WTC11 (cell line): ENCODE measurements at regions not wholly inside any gene's neighbourhood (a gene's known extent, or its start where the extent isn't known, plus 50 kb on each side); places are given as distances from the start of the nearest gene placed in this dataset.

Experiments
- ATAC-seq: fragments of 200-7000 bp; cut with Tn5 transposase; 2 replicates; pipeline ENCODE4 v1.10.0; 2021; ENCODE audit warnings: mild to moderate bottlenecking, moderate library complexity
- CTCF ChIA-PET: fragments of 300-600 bp; sonication (Branson Sonifier 250); formaldehyde crosslinking; loops from one replicate; lab custom pipeline; 2021; ENCODE audit warnings: antibody characterized with exemption; lab: Charles Lee
- POLR2A ChIA-PET: fragments of 350-600 bp; sonication (Branson Sonifier 250); formaldehyde crosslinking; loops from one replicate; lab custom pipeline; 2021; ENCODE audit warnings: antibody characterized with exemption; lab: Charles Lee
- DNase-seq: peaks from one replicate; pipeline ENCODE4 v3.0.0; 2021; ENCODE audit warnings: low spot score
- H3K27ac Mint-ChIP-seq: 2 replicates; pipeline ENCODE4 v1.8.0; 2021; ENCODE audit warnings: mixed read lengths
- H3K27me3 Mint-ChIP-seq: 2 replicates; pipeline ENCODE4 v1.8.0; 2021; ENCODE audit warnings: low read depth, mild to moderate bottlenecking, moderate library complexity, mixed read lengths
- H3K36me3 Mint-ChIP-seq: 2 replicates; pipeline ENCODE4 v1.8.0; 2021; ENCODE audit warnings: mixed read lengths
- H3K4me1 Mint-ChIP-seq: 2 replicates; pipeline ENCODE4 v1.8.0; 2022; ENCODE audit warnings: mixed read lengths
- H3K4me3 Mint-ChIP-seq: 2 replicates; pipeline ENCODE4 v1.8.0; 2021; ENCODE audit warnings: mild to moderate bottlenecking, moderate library complexity, mixed read lengths
- H3K9me3 Mint-ChIP-seq: 2 replicates; pipeline ENCODE4 v1.8.0; 2021; ENCODE audit warnings: mixed read lengths
- AFF4 ChIP-seq: sonication (generic); formaldehyde crosslinking; IDR thresholded peaks from 2 replicates; pipeline ENCODE4 v1.8.1; 2023; ENCODE audit warnings: mild to moderate bottlenecking, missing genetic modification reagents, borderline replicate concordance
- ARID4B ChIP-seq: sonication (generic); formaldehyde crosslinking; IDR thresholded peaks from 2 replicates; pipeline ENCODE4 v1.8.0; 2023; ENCODE audit warnings: missing genetic modification reagents, mild to moderate bottlenecking, borderline replicate concordance
- CDX4 ChIP-seq: fragments of 250-450 bp; sonication (Bioruptor Pico); IDR thresholded peaks from 2 replicates; pipeline ENCODE4 v1.9.0; 2021; ENCODE audit warnings: moderate library complexity, mild to moderate bottlenecking, inconsistent platforms, borderline replicate concordance
- FOXK1 ChIP-seq: sonication (generic); formaldehyde crosslinking; IDR thresholded peaks from 2 replicates; pipeline ENCODE4 v1.8.0; 2022; ENCODE audit warnings: mild to moderate bottlenecking, moderate library complexity, missing genetic modification reagents
- FOXP1 ChIP-seq: sonication (generic); formaldehyde crosslinking; IDR thresholded peaks from 2 replicates; pipeline ENCODE4 v1.8.0; 2022; ENCODE audit warnings: missing genetic modification reagents, mild to moderate bottlenecking, moderate library complexity, borderline replicate concordance
- IRF2 ChIP-seq: sonication (generic); formaldehyde crosslinking; IDR thresholded peaks from 2 replicates; pipeline ENCODE4 v1.8.0; 2022; ENCODE audit warnings: low read depth, missing genetic modification reagents, borderline replicate concordance
- JAZF1 ChIP-seq: fragments of 250-450 bp; sonication (Bioruptor Pico); IDR thresholded peaks from 2 replicates; pipeline ENCODE4 v1.9.0; 2021; ENCODE audit warnings: moderate library complexity, mild to moderate bottlenecking, inconsistent platforms
- NFATC4 ChIP-seq: fragments of 250-450 bp; sonication (Bioruptor Pico); IDR thresholded peaks from 2 replicates; pipeline ENCODE4 v1.9.0; 2021; ENCODE audit warnings: mild to moderate bottlenecking
- NFYB ChIP-seq: sonication (generic); formaldehyde crosslinking; conservative IDR thresholded peaks from 2 replicates; pipeline ENCODE4 v1.8.0; 2022; ENCODE audit warnings: low read depth, missing genetic modification reagents
- NR3C1 ChIP-seq: sonication (generic); formaldehyde crosslinking; conservative IDR thresholded peaks from 2 replicates; pipeline ENCODE4 v1.8.1; 2023; ENCODE audit warnings: low read depth, mild to moderate bottlenecking, missing genetic modification reagents
- OVOL2 ChIP-seq: fragments of 250-450 bp; sonication (Bioruptor Pico); IDR thresholded peaks from 2 replicates; pipeline ENCODE4 v1.9.0; 2021; ENCODE audit warnings: mild to moderate bottlenecking, borderline replicate concordance
- SMAD3 ChIP-seq: sonication (generic); formaldehyde crosslinking; IDR thresholded peaks from 2 replicates; pipeline ENCODE4 v1.8.0; 2022; ENCODE audit warnings: missing genetic modification reagents, mild to moderate bottlenecking, borderline replicate concordance
- SMAD4 ChIP-seq: sonication (generic); formaldehyde crosslinking; IDR thresholded peaks from 2 replicates; pipeline ENCODE4 v1.8.0; 2022; ENCODE audit warnings: mild to moderate bottlenecking, missing genetic modification reagents
- SOX15 ChIP-seq: fragments of 250-450 bp; sonication (Bioruptor Pico); IDR thresholded peaks from 2 replicates; pipeline ENCODE4 v1.9.0; 2021; ENCODE audit warnings: mild to moderate bottlenecking
- TEAD4 ChIP-seq: sonication (generic); formaldehyde crosslinking; IDR thresholded peaks from 2 replicates; pipeline ENCODE4 v1.8.0; 2022; ENCODE audit warnings: mild to moderate bottlenecking, missing genetic modification reagents
- TP53 ChIP-seq: sonication (generic); formaldehyde crosslinking; IDR thresholded peaks from 2 replicates; pipeline ENCODE4 v1.8.1; 2023; ENCODE audit warnings: mild to moderate bottlenecking, missing genetic modification reagents
- ZBTB43 ChIP-seq: sonication (generic); formaldehyde crosslinking; IDR thresholded peaks from 2 replicates; pipeline ENCODE4 v1.8.1; 2023; ENCODE audit warnings: mild to moderate bottlenecking, missing genetic modification reagents
- ZMAT4 ChIP-seq: fragments of 250-450 bp; sonication (Bioruptor Pico); IDR thresholded peaks from 2 replicates; pipeline ENCODE4 v1.9.0; 2021; ENCODE audit warnings: mild to moderate bottlenecking
- ZNF121 ChIP-seq: sonication (generic); formaldehyde crosslinking; IDR thresholded peaks from 2 replicates; pipeline ENCODE4 v1.8.0; 2023; ENCODE audit warnings: missing genetic modification reagents
- ZNF138 ChIP-seq: sonication (generic); formaldehyde crosslinking; conservative IDR thresholded peaks from 2 replicates; pipeline ENCODE4 v1.8.1; 2022; ENCODE audit warnings: mild to moderate bottlenecking, moderate library complexity, missing genetic modification reagents
- ZNF232 ChIP-seq: sonication (generic); formaldehyde crosslinking; IDR thresholded peaks from 2 replicates; pipeline ENCODE4 v1.8.0; 2022; ENCODE audit warnings: mild to moderate bottlenecking, missing genetic modification reagents
- ZNF281 ChIP-seq: sonication (generic); formaldehyde crosslinking; IDR thresholded peaks from 2 replicates; pipeline ENCODE4 v1.8.0; 2023; ENCODE audit warnings: mild to moderate bottlenecking, missing genetic modification reagents

GRCh38 chr6:113480616-113481015 is 376.5 kb upstream of the MARCKS start (continued):
- TF ChIP-seq CDX4 (CRISPR knock-in tag) (no peak), SMAD4 (CRISPR knock-in tag) (no peak), TP53 (CRISPR knock-in tag) (no peak), OVOL2 (CRISPR knock-in tag) (no peak)

GRCh38 chr6:113481458-113481857 is 375.7 kb upstream of the MARCKS start:
- TF ChIP-seq SMAD3 (CRISPR knock-in tag) (no peak), ZNF281 (CRISPR knock-in tag) (no peak), SOX15 (CRISPR knock-in tag) (no peak), JAZF1 (no peak), ZBTB43 (CRISPR knock-in tag) (no peak), TEAD4 (CRISPR knock-in tag) (no peak), NFYB (CRISPR knock-in tag) (no peak), SMAD4 (CRISPR knock-in tag) (no peak), NFATC4 (CRISPR knock-in tag) (no peak), FOXP1 (no peak), FOXK1 (CRISPR knock-in tag) (no peak), ZNF232 (CRISPR knock-in tag) (no peak), ZNF121 (CRISPR knock-in tag) (no peak)
- no peaks in the 10 kb centered on the region for H3K36me3 Mint-ChIP-seq
- no peak for DNase-seq
- POLR2A ChIA-PET = no interaction called here
- H3K4me1 Mint-ChIP-seq = peaks cover 7% of the 10 kb centered on the region
- no peaks in the 10 kb centered on the region; the same call in 1 of the 2 replicates for H3K27me3 Mint-ChIP-seq
- ATAC-seq = no peak
- no peaks in the 10 kb centered on the region for H3K9me3 Mint-ChIP-seq
- CTCF ChIA-PET = interaction anchor here (0.6 kb wide), 1 partner anchor 325 kb away, joined by 3 read pairs; no protein-coding TSS in a partner anchor
- no peak overlapping the region for H3K27ac Mint-ChIP-seq
- no peak overlapping the region for H3K4me3 Mint-ChIP-seq

GRCh38 chr6:113481910-113482309 is 375.2 kb upstream of the MARCKS start:
- POLR2A ChIA-PET = no interaction called here
- H3K36me3 Mint-ChIP-seq = no peaks in the 10 kb centered on the region
- H3K9me3 Mint-ChIP-seq = no peaks in the 10 kb centered on the region
- CTCF ChIA-PET = no interaction called here
- H3K27ac Mint-ChIP-seq = no peak overlapping the region
- DNase-seq (no peak), ATAC-seq (no peak)
- peaks cover 2% of the 10 kb centered on the region for H3K4me1 Mint-ChIP-seq
- H3K27me3 Mint-ChIP-seq = no peaks in the 10 kb centered on the region; the same call in 1 of the 2 replicates
- no peak overlapping the region for H3K4me3 Mint-ChIP-seq
- TF ChIP-seq ARID4B (CRISPR knock-in tag) (no peak), ZNF138 (no peak), AFF4 (no peak), SMAD3 (CRISPR knock-in tag) (no peak), NR3C1 (CRISPR knock-in tag) (no peak), ZMAT4 (no peak), FOXK1 (CRISPR knock-in tag) (no peak), IRF2 (CRISPR knock-in tag) (no peak)
